ELF-1 (cell line): ENCODE measurements at regions not wholly inside any gene's neighbourhood (a gene's known extent, or its start where the extent isn't known, plus 50 kb on each side); places are given as distances from the start of the nearest gene placed in this dataset.
A peak's percentile ranks its signal among the peaks of the same experiment; 100 is the strongest.
"Not testable (repeated sequence)": the region's sequence is repeated elsewhere in the genome, so short reads cannot be mapped to it uniquely, and the experiment has no call there.

Experiments
- DNase-seq: peaks from one replicate; pipeline ENCODE4 v3.0.0-alpha.2; 2016; ENCODE audit warnings: low read depth, low spot score

- no peak for DNase-seq
Observed at GRCh38 chr11:41713030-41713429, 253.6 kb upstream of the LRRC4C start.

GRCh38 chr11:41714101-41714500 is 254.6 kb upstream of the LRRC4C start:
- peak; percentile 11 for DNase-seq

GRCh38 chr11:41716862-41717261 is 257.4 kb upstream of the LRRC4C start:
- no peak for DNase-seq

- DNase-seq: no peak
Observed at GRCh38 chr11:41720761-41721160, 261.3 kb upstream of the LRRC4C start.

GRCh38 chr11:41728161-41728560 is 268.7 kb upstream of the LRRC4C start:
- DNase-seq: not testable (repeated sequence)

- DNase-seq: no peak
Observed at GRCh38 chr11:41775296-41775695, 315.8 kb upstream of the LRRC4C start.

- no peak for DNase-seq
Observed at GRCh38 chr11:41779401-41779960, 320.0 kb upstream of the LRRC4C start.

- no peak for DNase-seq
Observed at GRCh38 chr11:41781441-41781840, 322.0 kb upstream of the LRRC4C start.

- no peak for DNase-seq
Observed at GRCh38 chr11:41784513-41785335, 325.3 kb upstream of the LRRC4C start.

- DNase-seq: no peak
Observed at GRCh38 chr11:41786087-41786486, 326.6 kb upstream of the LRRC4C start.

- no peak for DNase-seq
Observed at GRCh38 chr11:41788177-41788576, 328.7 kb upstream of the LRRC4C start.

GRCh38 chr11:41789376-41789775 is 329.9 kb upstream of the LRRC4C start:
- no peak for DNase-seq

GRCh38 chr11:41795004-41795403 is 335.6 kb upstream of the LRRC4C start:
- DNase-seq: no peak

GRCh38 chr11:41799754-41800153 is 340.3 kb upstream of the LRRC4C start:
- no peak for DNase-seq

GRCh38 chr11:41803895-41804294 is 344.4 kb upstream of the LRRC4C start:
- DNase-seq: no peak

GRCh38 chr11:41816396-41816795 is 356.9 kb upstream of the LRRC4C start:
- DNase-seq: no peak

GRCh38 chr11:41824287-41824686 is 364.8 kb upstream of the LRRC4C start:
- DNase-seq: not testable (repeated sequence)

GRCh38 chr11:41826085-41826484 is 366.6 kb upstream of the LRRC4C start:
- no peak for DNase-seq

GRCh38 chr11:41836431-41836830 is 377.0 kb upstream of the LRRC4C start:
- no peak for DNase-seq

- no peak for DNase-seq
Observed at GRCh38 chr11:41842673-41843072, 383.2 kb upstream of the LRRC4C start.

- no peak for DNase-seq
Observed at GRCh38 chr11:41845066-41845465, 385.6 kb upstream of the LRRC4C start.

- DNase-seq: no peak
Observed at GRCh38 chr11:41848349-41848748, 388.9 kb upstream of the LRRC4C start.

- DNase-seq: no peak
Observed at GRCh38 chr11:41849250-41849649, 389.8 kb upstream of the LRRC4C start.
